Astrocyte (in vitro differentiated cells and primary cell): ENCODE measurements at regions not wholly inside any gene's neighbourhood (a gene's known extent, or its start where the extent isn't known, plus 50 kb on each side); places are given as distances from the start of the nearest gene placed in this dataset.
A peak's percentile ranks its signal among the peaks of the same experiment; 100 is the strongest.

ENCODE experiments used
- DNase-seq: peaks from one replicate; pipeline ENCODE4 v3.0.0-alpha.2; 2010; ENCODE audit warnings: low read depth
- FAIRE-seq: peaks from 2 replicates; lab custom pipeline; 2011; peaks lifted over from hg19 to GRCh38; lab: Jason Lieb, UNC
- H2AFZ ChIP-seq: 2 replicates; pipeline ENCODE4 v1.6.0; 2012; ENCODE audit warnings: low read depth, low read length, inconsistent platforms
- H3K27ac ChIP-seq: 2 replicates; pipeline ENCODE4 v1.5.1; 2011; ENCODE audit warnings: low read depth, low read length, inconsistent platforms
- H3K27me3 ChIP-seq: 2 replicates; pipeline ENCODE4 v1.6.0; 2011; ENCODE audit warnings: low read length, inconsistent platforms; ENCODE audit not compliant: insufficient read depth
- H3K36me3 ChIP-seq: 2 replicates; pipeline ENCODE4 v1.5.1; 2011; ENCODE audit warnings: low read length, inconsistent platforms; ENCODE audit not compliant: insufficient read depth
- H3K4me1 ChIP-seq: 2 replicates; pipeline ENCODE4 v1.5.1; 2011; ENCODE audit warnings: low read length, inconsistent platforms; ENCODE audit not compliant: insufficient read depth
- H3K4me2 ChIP-seq: 2 replicates; pipeline ENCODE4 v1.6.0; 2012; ENCODE audit warnings: low read length, inconsistent platforms
- H3K4me3 ChIP-seq: 2 replicates; pipeline ENCODE4 v1.5.1; 2011; ENCODE audit warnings: low read depth, mild to moderate bottlenecking, low read length, inconsistent platforms; ENCODE audit not compliant: insufficient read depth
- H3K79me2 ChIP-seq: 2 replicates; pipeline ENCODE4 v1.6.0; 2012; ENCODE audit warnings: mild to moderate bottlenecking, low read length, inconsistent platforms; ENCODE audit not compliant: insufficient read depth
- H3K9ac ChIP-seq: 2 replicates; pipeline ENCODE4 v1.6.0; 2012; ENCODE audit warnings: mild to moderate bottlenecking, low read length, inconsistent platforms
- H3K9me3 ChIP-seq: 2 replicates; pipeline ENCODE4 v1.5.1; 2012; ENCODE audit warnings: low read depth, mild to moderate bottlenecking, low read length, inconsistent platforms; ENCODE audit not compliant: insufficient read depth
- H4K20me1 ChIP-seq: 2 replicates; pipeline ENCODE4 v1.6.0; 2012; ENCODE audit warnings: low read length, inconsistent platforms; ENCODE audit not compliant: insufficient read depth
- H3K27ac Mint-ChIP-seq: one replicate; pipeline ENCODE4 v1.8.0; 2021; ENCODE audit warnings: mild to moderate bottlenecking, mixed read lengths; ENCODE audit not compliant: unreplicated experiment
- H3K27me3 Mint-ChIP-seq: one replicate; pipeline ENCODE4 v1.8.0; 2021; ENCODE audit warnings: low read depth, mixed read lengths; ENCODE audit not compliant: unreplicated experiment
- H3K36me3 Mint-ChIP-seq: one replicate; pipeline ENCODE4 v1.8.0; 2021; ENCODE audit warnings: low read depth, mixed read lengths; ENCODE audit not compliant: unreplicated experiment
- H3K4me1 Mint-ChIP-seq: one replicate; pipeline ENCODE4 v1.8.0; 2021; ENCODE audit warnings: low read depth, mixed read lengths; ENCODE audit not compliant: unreplicated experiment
- H3K4me3 Mint-ChIP-seq: one replicate; pipeline ENCODE4 v1.8.0; 2021; ENCODE audit warnings: mild to moderate bottlenecking, moderate library complexity, mixed read lengths; ENCODE audit not compliant: unreplicated experiment
- H3K9me3 Mint-ChIP-seq: one replicate; pipeline ENCODE4 v1.8.0; 2021; ENCODE audit warnings: mild to moderate bottlenecking, mixed read lengths; ENCODE audit not compliant: unreplicated experiment
- EZH2 ChIP-seq: IDR thresholded peaks from 2 replicates; pipeline ENCODE4 v1.6.1; 2012; ENCODE audit warnings: mild to moderate bottlenecking, low read length, inconsistent platforms; ENCODE audit not compliant: insufficient read depth
- TF ChIP-seq, protein P1 (sequence below): IDR thresholded peaks from 2 replicates; pipeline ENCODE4 v1.5.1; 2011; ENCODE audit warnings: low read depth, mild to moderate bottlenecking, inconsistent platforms, low read length, moderate library complexity; ENCODE audit not compliant: insufficient read depth

GRCh38 chr20:59428441-59429205, 128.2 kb downstream of the EDN3 start:
- Mint-ChIP-seq H3K36me3 (no peaks in the 10 kb centered on the region), H3K27ac (no peak overlapping the region), H3K27me3 (peaks cover 18% of the 10 kb centered on the region), H3K9me3 (peaks cover 2% of the 10 kb centered on the region), H3K4me3 (peak overlapping the region; percentile 51), H3K4me1 (no peaks in the 10 kb centered on the region)
- no peaks in the 10 kb centered on the region for H3K36me3 ChIP-seq
- no peak for TF ChIP-seq EZH2
- TF ChIP-seq, protein P1, sequence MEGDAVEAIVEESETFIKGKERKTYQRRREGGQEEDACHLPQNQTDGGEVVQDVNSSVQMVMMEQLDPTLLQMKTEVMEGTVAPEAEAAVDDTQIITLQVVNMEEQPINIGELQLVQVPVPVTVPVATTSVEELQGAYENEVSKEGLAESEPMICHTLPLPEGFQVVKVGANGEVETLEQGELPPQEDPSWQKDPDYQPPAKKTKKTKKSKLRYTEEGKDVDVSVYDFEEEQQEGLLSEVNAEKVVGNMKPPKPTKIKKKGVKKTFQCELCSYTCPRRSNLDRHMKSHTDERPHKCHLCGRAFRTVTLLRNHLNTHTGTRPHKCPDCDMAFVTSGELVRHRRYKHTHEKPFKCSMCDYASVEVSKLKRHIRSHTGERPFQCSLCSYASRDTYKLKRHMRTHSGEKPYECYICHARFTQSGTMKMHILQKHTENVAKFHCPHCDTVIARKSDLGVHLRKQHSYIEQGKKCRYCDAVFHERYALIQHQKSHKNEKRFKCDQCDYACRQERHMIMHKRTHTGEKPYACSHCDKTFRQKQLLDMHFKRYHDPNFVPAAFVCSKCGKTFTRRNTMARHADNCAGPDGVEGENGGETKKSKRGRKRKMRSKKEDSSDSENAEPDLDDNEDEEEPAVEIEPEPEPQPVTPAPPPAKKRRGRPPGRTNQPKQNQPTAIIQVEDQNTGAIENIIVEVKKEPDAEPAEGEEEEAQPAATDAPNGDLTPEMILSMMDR: no peak
- no peaks in the 10 kb centered on the region for H3K27me3 ChIP-seq
- H3K79me2 ChIP-seq: no peaks in the 10 kb centered on the region
- H3K4me2 ChIP-seq: no peak overlapping the region
- no peaks in the 10 kb centered on the region for H4K20me1 ChIP-seq
- H3K9me3 ChIP-seq: peaks cover 5% of the 10 kb centered on the region
- DNase-seq (no peak), FAIRE-seq (no peak)
- H3K4me3 ChIP-seq: no peak overlapping the region
- no peak overlapping the region for H3K9ac ChIP-seq
- H3K27ac ChIP-seq: no peak overlapping the region
- no peak overlapping the region for H2AFZ ChIP-seq
- H3K4me1 ChIP-seq: no peaks in the 10 kb centered on the region

- no peak overlapping the region for H3K27ac Mint-ChIP-seq
- no peaks in the 10 kb centered on the region for H3K27me3 ChIP-seq
- no peak overlapping the region for H3K4me3 ChIP-seq
- no peaks in the 10 kb centered on the region for H3K4me1 Mint-ChIP-seq
- TF ChIP-seq EZH2: no peak
- TF ChIP-seq, protein P1: no peak
- DNase-seq (no peak), FAIRE-seq (no peak)
- H2AFZ ChIP-seq: no peak overlapping the region
- no peak overlapping the region for H3K27ac ChIP-seq
- no peak overlapping the region for H3K9ac ChIP-seq
- H3K9me3 Mint-ChIP-seq: peaks cover 2% of the 10 kb centered on the region
- no peaks in the 10 kb centered on the region for H3K36me3 Mint-ChIP-seq
- no peaks in the 10 kb centered on the region for H3K36me3 ChIP-seq
- no peak overlapping the region for H3K4me3 Mint-ChIP-seq
- peaks cover 18% of the 10 kb centered on the region for H3K27me3 Mint-ChIP-seq
- H3K4me2 ChIP-seq: no peak overlapping the region
- no peaks in the 10 kb centered on the region for H4K20me1 ChIP-seq
- H3K79me2 ChIP-seq: no peaks in the 10 kb centered on the region
- peaks cover 4% of the 10 kb centered on the region for H3K9me3 ChIP-seq
- no peaks in the 10 kb centered on the region for H3K4me1 ChIP-seq
Observed at GRCh38 chr20:59429396-59429795, 129.0 kb downstream of the EDN3 start.

DNA sequence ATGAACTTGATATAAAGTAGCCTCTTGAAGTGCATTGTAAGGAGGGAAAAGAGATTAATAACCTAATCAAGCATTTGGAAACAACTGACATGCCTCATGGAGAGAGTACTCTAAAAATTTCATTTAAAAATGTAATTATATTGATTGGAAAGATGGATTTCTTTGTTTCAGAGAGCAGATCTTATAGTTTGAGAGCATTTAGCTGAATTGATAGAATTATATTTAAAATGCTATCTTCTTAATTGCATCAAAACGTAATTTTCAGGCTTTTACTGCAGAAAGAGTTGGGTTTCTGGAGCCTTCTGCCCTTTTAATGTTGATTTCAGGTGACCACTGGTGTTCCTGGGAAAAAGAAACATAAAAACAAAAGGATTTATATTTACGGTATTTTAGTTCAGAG, 130.6 kb downstream of the EDN3 start:
- H3K9me3 Mint-ChIP-seq: peaks cover 2% of the 10 kb centered on the region
- no peak overlapping the region for H3K27ac Mint-ChIP-seq
- FAIRE-seq: no peak

More for the DNA sequence above, 130.6 kb downstream of the EDN3 start:
- no peaks in the 10 kb centered on the region for H3K36me3 Mint-ChIP-seq
- Histone ChIP-seq H3K4me2 (no peak overlapping the region), H3K9ac (no peak overlapping the region), H3K4me1 (no peaks in the 10 kb centered on the region), H3K4me3 (no peak overlapping the region), H3K9me3 (peaks cover 4% of the 10 kb centered on the region), H3K27ac (no peak overlapping the region), H2AFZ (no peak overlapping the region), H3K36me3 (no peaks in the 10 kb centered on the region), H3K27me3 (no peaks in the 10 kb centered on the region), H4K20me1 (no peaks in the 10 kb centered on the region), H3K79me2 (no peaks in the 10 kb centered on the region)
- peaks cover 5% of the 10 kb centered on the region for H3K4me1 Mint-ChIP-seq
- TF ChIP-seq, protein P1: no peak
- TF ChIP-seq EZH2: no peak
- no peak overlapping the region for H3K4me3 Mint-ChIP-seq
- no peak for DNase-seq
- peaks cover 18% of the 10 kb centered on the region for H3K27me3 Mint-ChIP-seq
